ENCODE measurements at regions not wholly inside any gene's neighbourhood (a gene's known extent, or its start where the extent isn't known, plus 50 kb on each side); places are given as distances from the start of the nearest gene placed in this dataset.

DNA sequence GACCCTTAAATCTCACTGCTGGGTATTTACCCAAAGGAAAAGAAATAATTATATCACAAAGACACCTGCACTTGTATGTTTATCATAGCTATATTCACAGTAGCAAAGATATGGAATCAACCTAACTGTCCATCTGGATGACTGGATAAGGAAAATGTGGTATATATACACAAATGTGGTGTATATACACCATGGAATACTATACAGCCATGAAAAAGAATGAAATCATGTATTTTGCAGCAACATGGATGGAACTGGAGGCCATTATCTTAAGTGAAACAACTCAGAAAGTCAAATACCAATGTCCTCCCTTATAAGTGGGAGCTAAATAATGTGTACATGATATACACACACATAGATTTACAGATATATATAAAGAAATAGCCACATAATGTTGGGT lies 168.2 kb downstream of the SH2D4B start:
- ChIA-PET POLR2A (no interaction called here), CTCF (interaction anchor here (1.1 to 1.2 kb wide), 2 partner anchors 39 to 219 kb away, joined by 3 read pairs; no protein-coding TSS in a partner anchor)
- DNase-seq, result no peak

DNA sequence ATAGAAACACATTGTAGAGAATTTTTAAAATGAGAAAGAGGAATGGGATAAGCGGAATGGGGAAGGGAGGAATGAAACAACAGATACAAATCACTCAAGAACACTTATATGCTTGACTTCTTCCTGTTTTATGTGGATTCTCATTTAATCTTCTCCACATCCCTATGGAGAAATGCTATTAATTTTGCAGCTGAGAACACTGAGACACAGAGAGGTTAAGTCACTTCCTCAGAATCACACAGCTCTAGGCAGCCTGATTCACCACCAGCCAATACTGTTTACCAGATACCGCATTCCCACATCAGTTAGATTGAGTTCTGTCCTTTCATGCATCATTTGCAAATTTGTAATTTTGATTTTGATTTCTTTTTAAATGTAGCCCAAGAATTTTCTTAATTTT lies 170.5 kb downstream of the SH2D4B start:
- Histone ChIP-seq H2AFZ (ENCODE audit: low read depth) (no peak overlapping the region), H3K9me2 (no peaks in the 10 kb centered on the region), H3K27ac (ENCODE audit: low read depth in 2 of 2, low read length in 1 of 2) (no peak overlapping the region), H4K20me1 (ENCODE audit: insufficient read depth) (no peaks in the 10 kb centered on the region), H3K4me1 (ENCODE audit: control insufficient read depth in 1 of 2, insufficient read depth in 2 of 2, low read depth in 1 of 2, low read length in 1 of 2) (peaks cover 0 to 4% of the 10 kb centered on the region in 2 experiments; a peak in 1 of 4 replicates), H3K4me3 (ENCODE audit: low read depth in 2 of 2, low read length in 1 of 2) (no peak overlapping the region), H3K9ac (no peak overlapping the region), H3K9me3 (no peaks in the 10 kb centered on the region), H3F3A (replicated peaks; ENCODE audit: insufficient read depth) (no peaks in the 10 kb centered on the region), H3K4me2 (no peak overlapping the region), H3K36me3 (replicated peaks in 1 of 2; ENCODE audit: control insufficient read depth in 1 of 2, insufficient read depth in 2 of 2, low read length in 1 of 2) (no peaks in the 10 kb centered on the region), H3K27me3 (ENCODE audit: insufficient read depth) (no peaks in the 10 kb centered on the region), H3K79me2 (ENCODE audit: insufficient read depth) (no peaks in the 10 kb centered on the region)
- ChIA-PET POLR2A (no interaction called here), CTCF (interaction anchor here (0.7 to 2.7 kb wide), 3 partner anchors 8 to 45 kb away, joined by 3 to 15 read pairs (median 10); no protein-coding TSS in a partner anchor)
- WGBS (ENCODE audit: low lambda C conversion rate), result 44% methylated on average over 2 of the region's 2 CpGs
- DNase-seq, result no peak
- no peak for TF ChIP-seq ELF1 (IDR thresholded peaks at IDR 0.05)
- TF ChIP-seq, protein P1, sequence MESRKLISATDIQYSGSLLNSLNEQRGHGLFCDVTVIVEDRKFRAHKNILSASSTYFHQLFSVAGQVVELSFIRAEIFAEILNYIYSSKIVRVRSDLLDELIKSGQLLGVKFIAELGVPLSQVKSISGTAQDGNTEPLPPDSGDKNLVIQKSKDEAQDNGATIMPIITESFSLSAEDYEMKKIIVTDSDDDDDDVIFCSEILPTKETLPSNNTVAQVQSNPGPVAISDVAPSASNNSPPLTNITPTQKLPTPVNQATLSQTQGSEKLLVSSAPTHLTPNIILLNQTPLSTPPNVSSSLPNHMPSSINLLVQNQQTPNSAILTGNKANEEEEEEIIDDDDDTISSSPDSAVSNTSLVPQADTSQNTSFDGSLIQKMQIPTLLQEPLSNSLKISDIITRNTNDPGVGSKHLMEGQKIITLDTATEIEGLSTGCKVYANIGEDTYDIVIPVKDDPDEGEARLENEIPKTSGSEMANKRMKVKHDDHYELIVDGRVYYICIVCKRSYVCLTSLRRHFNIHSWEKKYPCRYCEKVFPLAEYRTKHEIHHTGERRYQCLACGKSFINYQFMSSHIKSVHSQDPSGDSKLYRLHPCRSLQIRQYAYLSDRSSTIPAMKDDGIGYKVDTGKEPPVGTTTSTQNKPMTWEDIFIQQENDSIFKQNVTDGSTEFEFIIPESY (IDR thresholded peaks at IDR 0.05; ENCODE audit: borderline replicate concordance, low read depth), result no peak
- no peak for TF ChIP-seq NFIC (IDR thresholded peaks at IDR 0.05; ENCODE audit: borderline replicate concordance)
- no peak for TF ChIP-seq EP300 (IDR thresholded peaks at IDR 0.05; ENCODE audit: borderline replicate concordance in 1 of 2, low read depth in 1 of 2, low read length in 1 of 2)
- no peak for TF ChIP-seq MXI1 (IDR thresholded peaks at IDR 0.05; ENCODE audit: low read depth, low read length)
- TF ChIP-seq, protein P2, sequence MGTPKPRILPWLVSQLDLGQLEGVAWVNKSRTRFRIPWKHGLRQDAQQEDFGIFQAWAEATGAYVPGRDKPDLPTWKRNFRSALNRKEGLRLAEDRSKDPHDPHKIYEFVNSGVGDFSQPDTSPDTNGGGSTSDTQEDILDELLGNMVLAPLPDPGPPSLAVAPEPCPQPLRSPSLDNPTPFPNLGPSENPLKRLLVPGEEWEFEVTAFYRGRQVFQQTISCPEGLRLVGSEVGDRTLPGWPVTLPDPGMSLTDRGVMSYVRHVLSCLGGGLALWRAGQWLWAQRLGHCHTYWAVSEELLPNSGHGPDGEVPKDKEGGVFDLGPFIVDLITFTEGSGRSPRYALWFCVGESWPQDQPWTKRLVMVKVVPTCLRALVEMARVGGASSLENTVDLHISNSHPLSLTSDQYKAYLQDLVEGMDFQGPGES (IDR thresholded peaks at IDR 0.05; ENCODE audit: low read depth, low read length), result no peak
- no peak for TF ChIP-seq RXRA (IDR thresholded peaks at IDR 0.05; ENCODE audit: borderline replicate concordance, low read depth)
- no peak for TF ChIP-seq RFX5 (IDR thresholded peaks at IDR 0.05; ENCODE audit: low read length)
- TF ChIP-seq, protein P3, sequence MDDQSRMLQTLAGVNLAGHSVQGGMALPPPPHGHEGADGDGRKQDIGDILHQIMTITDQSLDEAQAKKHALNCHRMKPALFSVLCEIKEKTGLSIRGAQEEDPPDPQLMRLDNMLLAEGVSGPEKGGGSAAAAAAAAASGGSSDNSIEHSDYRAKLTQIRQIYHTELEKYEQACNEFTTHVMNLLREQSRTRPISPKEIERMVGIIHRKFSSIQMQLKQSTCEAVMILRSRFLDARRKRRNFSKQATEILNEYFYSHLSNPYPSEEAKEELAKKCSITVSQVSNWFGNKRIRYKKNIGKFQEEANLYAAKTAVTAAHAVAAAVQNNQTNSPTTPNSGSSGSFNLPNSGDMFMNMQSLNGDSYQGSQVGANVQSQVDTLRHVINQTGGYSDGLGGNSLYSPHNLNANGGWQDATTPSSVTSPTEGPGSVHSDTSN (IDR thresholded peaks at IDR 0.05), result no peak
- TF ChIP-seq NRF1 (IDR thresholded peaks at IDR 0.05; ENCODE audit: low read depth, low read length), result no peak
- no peak for TF ChIP-seq CHD2 (IDR thresholded peaks at IDR 0.05; ENCODE audit: low read length, partially characterized antibody)
- no peak for TF ChIP-seq FOXJ3 (CRISPR knock-in tag; IDR thresholded peaks at IDR 0.05)
- no peak for TF ChIP-seq EZH2phosphoT487 (IDR thresholded peaks at IDR 0.05; ENCODE audit: borderline replicate concordance, low read depth)

More for the DNA sequence above, 168.2 kb downstream of the SH2D4B start:
- Histone ChIP-seq H3K9me3 (no peaks in the 10 kb centered on the region), H3K27me3 (ENCODE audit: insufficient read depth) (no peaks in the 10 kb centered on the region), H4K20me1 (ENCODE audit: insufficient read depth) (no peaks in the 10 kb centered on the region), H3K4me3 (ENCODE audit: low read depth in 2 of 2, low read length in 1 of 2) (no peak overlapping the region), H3K9ac (no peak overlapping the region), H3K4me1 (ENCODE audit: control insufficient read depth in 1 of 2, insufficient read depth in 2 of 2, low read depth in 1 of 2, low read length in 1 of 2) (peaks cover 0 to 10% of the 10 kb centered on the region in 2 experiments; a peak in 1 of 4 replicates), H3K27ac (ENCODE audit: low read depth in 2 of 2, low read length in 1 of 2) (no peak overlapping the region), H3K4me2 (no peak overlapping the region), H3K9me2 (no peaks in the 10 kb centered on the region), H3F3A (replicated peaks; ENCODE audit: insufficient read depth) (no peaks in the 10 kb centered on the region), H3K79me2 (ENCODE audit: insufficient read depth) (no peaks in the 10 kb centered on the region), H3K36me3 (replicated peaks in 1 of 2; ENCODE audit: control insufficient read depth in 1 of 2, insufficient read depth in 2 of 2, low read length in 1 of 2) (no peaks in the 10 kb centered on the region), H2AFZ (ENCODE audit: low read depth) (no peak overlapping the region)
- no peak for TF ChIP-seq TCF12 (IDR thresholded peaks at IDR 0.05)
- TF ChIP-seq TEAD4 (IDR thresholded peaks at IDR 0.05; ENCODE audit: borderline replicate concordance, insufficient read depth), result no peak
- TF ChIP-seq RXRA (IDR thresholded peaks at IDR 0.05; ENCODE audit: borderline replicate concordance, low read depth), result no peak
- no peak for TF ChIP-seq CHD2 (IDR thresholded peaks at IDR 0.05; ENCODE audit: low read length, partially characterized antibody)
- no peak for TF ChIP-seq FOSL2 (IDR thresholded peaks at IDR 0.05; ENCODE audit: borderline replicate concordance, low read depth)
- no peak for TF ChIP-seq SMC3 (IDR thresholded peaks at IDR 0.05; ENCODE audit: low read depth, low read length)
- TF ChIP-seq, protein P1 (IDR thresholded peaks at IDR 0.05; ENCODE audit: borderline replicate concordance, low read depth), result no peak
- no peak for TF ChIP-seq JUND (IDR thresholded peaks at IDR 0.05)
- TF ChIP-seq RCOR1 (IDR thresholded peaks at IDR 0.05; ENCODE audit: low read length), result no peak
- no peak for TF ChIP-seq TAF1 (IDR thresholded peaks at IDR 0.05; ENCODE audit: borderline replicate concordance, low read depth, low read length)
- no peak for TF ChIP-seq ELF1 (IDR thresholded peaks at IDR 0.05)
- no peak for TF ChIP-seq FOXJ3 (CRISPR knock-in tag; IDR thresholded peaks at IDR 0.05)
- TF ChIP-seq, protein P2 (IDR thresholded peaks at IDR 0.05; ENCODE audit: low read depth, low read length), result no peak
